ENCODE measurements at regions not wholly inside any gene's neighbourhood (a gene's known extent, or its start where the extent isn't known, plus 50 kb on each side); places are given as distances from the start of the nearest gene placed in this dataset.

DNA sequence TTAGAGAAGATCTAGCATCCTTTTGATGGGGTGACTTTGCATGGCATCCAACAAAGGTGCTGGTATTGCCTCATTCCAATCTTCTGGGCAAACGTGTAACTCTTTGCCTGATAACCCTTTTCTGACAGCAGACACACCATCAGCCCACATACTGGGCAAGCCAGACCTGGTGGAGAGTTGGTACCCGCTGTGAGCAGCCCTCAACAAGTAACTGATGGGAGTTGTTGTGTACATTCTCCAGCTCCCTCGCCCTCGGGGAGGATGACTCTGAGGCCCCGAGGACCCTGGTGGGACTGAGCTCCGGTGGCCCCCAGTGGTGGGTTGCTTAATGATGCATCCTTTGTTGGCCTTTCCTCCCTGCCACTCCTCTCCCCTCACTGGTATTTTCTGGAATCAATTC lies 102.4 kb upstream of the SLC6A11 start:
- TF ChIP-seq NFIC (IDR thresholded peaks at IDR 0.05) (no peak), EP300 (IDR thresholded peaks at IDR 0.05; ENCODE audit: borderline replicate concordance) (no peak)

DNA sequence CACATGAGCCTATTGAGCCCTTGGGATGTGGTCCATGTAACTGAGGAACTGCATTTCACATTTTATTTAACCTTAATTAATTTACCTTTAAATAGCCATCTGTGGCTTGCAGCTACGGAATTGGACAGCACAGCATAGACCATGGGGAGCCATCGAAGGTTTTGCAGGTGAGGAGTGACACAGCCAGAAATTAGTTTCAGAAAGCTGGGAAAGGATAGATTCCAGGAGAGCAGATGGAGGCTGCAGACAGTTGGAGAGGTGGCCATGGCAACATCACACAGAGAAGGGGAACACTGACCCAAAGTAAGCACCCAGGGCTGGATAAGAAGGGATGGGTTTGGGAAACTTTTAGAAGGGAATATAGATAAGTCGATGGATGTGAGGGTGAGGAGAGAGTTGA lies 100.1 kb upstream of the SLC6A11 start:
- TF ChIP-seq TEAD4 (IDR thresholded peaks at IDR 0.05) (no peak), TAF1 (IDR thresholded peaks at IDR 0.05; ENCODE audit: low read depth) (no peak), YY1 (IDR thresholded peaks at IDR 0.05; ENCODE audit: low read depth) (no peak), EGR1 (IDR thresholded peaks at IDR 0.05) (no peak), TCF12 (IDR thresholded peaks at IDR 0.05; ENCODE audit: low read depth) (no peak), FOXM1 (IDR thresholded peaks at IDR 0.05; ENCODE audit: borderline replicate concordance, low read depth) (no peak), NFIC (IDR thresholded peaks at IDR 0.05) (no peak), EP300 (IDR thresholded peaks at IDR 0.05; ENCODE audit: borderline replicate concordance) (no peak), RAD21 (IDR thresholded peaks at IDR 0.05; ENCODE audit: low read depth) (no peak)
- TF ChIP-seq, protein P1, sequence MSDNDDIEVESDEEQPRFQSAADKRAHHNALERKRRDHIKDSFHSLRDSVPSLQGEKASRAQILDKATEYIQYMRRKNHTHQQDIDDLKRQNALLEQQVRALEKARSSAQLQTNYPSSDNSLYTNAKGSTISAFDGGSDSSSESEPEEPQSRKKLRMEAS (IDR thresholded peaks at IDR 0.05): no peak
- TF ChIP-seq, protein P2, sequence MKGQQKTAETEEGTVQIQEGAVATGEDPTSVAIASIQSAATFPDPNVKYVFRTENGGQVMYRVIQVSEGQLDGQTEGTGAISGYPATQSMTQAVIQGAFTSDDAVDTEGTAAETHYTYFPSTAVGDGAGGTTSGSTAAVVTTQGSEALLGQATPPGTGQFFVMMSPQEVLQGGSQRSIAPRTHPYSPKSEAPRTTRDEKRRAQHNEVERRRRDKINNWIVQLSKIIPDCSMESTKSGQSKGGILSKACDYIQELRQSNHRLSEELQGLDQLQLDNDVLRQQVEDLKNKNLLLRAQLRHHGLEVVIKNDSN (IDR thresholded peaks at IDR 0.05): no peak

DNA sequence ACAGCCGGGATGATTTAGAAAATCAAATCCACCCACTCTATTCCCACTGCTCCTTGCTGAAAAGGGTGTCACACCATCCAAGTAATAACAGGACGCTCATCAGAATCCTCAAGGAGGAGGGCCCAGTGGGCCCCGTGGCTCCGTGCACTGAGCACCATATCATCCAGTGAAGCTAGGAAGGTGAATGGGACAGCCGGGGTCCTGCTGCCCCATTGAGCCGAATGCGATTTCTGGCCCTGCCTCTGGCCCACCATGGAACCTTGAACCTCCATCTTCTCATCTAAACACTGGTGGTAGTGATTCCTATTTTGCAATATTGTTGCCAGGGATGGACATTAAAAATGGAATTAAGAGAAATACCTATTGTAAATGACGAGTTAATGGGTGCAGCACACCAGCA lies 99.1 kb upstream of the SLC6A11 start:
- TF ChIP-seq EGR1 (IDR thresholded peaks at IDR 0.05): no peak
- TF ChIP-seq FOXM1 (IDR thresholded peaks at IDR 0.05; ENCODE audit: borderline replicate concordance, low read depth): no peak
- TF ChIP-seq, protein P3, sequence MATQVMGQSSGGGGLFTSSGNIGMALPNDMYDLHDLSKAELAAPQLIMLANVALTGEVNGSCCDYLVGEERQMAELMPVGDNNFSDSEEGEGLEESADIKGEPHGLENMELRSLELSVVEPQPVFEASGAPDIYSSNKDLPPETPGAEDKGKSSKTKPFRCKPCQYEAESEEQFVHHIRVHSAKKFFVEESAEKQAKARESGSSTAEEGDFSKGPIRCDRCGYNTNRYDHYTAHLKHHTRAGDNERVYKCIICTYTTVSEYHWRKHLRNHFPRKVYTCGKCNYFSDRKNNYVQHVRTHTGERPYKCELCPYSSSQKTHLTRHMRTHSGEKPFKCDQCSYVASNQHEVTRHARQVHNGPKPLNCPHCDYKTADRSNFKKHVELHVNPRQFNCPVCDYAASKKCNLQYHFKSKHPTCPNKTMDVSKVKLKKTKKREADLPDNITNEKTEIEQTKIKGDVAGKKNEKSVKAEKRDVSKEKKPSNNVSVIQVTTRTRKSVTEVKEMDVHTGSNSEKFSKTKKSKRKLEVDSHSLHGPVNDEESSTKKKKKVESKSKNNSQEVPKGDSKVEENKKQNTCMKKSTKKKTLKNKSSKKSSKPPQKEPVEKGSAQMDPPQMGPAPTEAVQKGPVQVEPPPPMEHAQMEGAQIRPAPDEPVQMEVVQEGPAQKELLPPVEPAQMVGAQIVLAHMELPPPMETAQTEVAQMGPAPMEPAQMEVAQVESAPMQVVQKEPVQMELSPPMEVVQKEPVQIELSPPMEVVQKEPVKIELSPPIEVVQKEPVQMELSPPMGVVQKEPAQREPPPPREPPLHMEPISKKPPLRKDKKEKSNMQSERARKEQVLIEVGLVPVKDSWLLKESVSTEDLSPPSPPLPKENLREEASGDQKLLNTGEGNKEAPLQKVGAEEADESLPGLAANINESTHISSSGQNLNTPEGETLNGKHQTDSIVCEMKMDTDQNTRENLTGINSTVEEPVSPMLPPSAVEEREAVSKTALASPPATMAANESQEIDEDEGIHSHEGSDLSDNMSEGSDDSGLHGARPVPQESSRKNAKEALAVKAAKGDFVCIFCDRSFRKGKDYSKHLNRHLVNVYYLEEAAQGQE (IDR thresholded peaks at IDR 0.05; ENCODE audit: low read depth): no peak
- no peak for TF ChIP-seq CEBPB (IDR thresholded peaks at IDR 0.05)
- no peak for TF ChIP-seq TEAD4 (IDR thresholded peaks at IDR 0.05)
- TF ChIP-seq TCF12 (IDR thresholded peaks at IDR 0.05; ENCODE audit: low read depth): no peak
- no peak for TF ChIP-seq RAD21 (IDR thresholded peaks at IDR 0.05; ENCODE audit: low read depth)

DNA sequence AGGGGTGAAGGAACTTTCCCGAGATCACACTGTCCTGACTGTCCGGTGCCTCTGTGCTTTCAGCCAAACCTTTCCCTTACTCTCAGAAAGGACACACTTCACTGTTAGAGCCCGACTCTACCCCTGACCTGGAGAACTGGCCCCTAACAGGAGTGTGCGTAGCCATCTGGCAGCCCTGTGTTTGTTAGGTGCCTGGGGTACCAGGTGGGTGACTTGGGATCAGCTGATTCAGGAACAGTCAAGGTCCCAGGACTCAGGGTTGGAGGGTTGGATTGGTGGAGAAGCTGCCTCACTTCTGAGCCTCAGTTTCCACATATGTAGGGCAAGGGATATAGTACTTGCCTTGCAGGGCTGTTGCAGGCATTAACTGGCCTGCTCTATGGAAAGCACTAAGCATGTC lies 98.3 kb upstream of the SLC6A11 start:
- TF ChIP-seq ZBTB7A (IDR thresholded peaks at IDR 0.05; ENCODE audit: low read depth): no peak
- TF ChIP-seq NFIC (IDR thresholded peaks at IDR 0.05): no peak
- no peak for TF ChIP-seq CEBPB (IDR thresholded peaks at IDR 0.05)
- TF ChIP-seq EGR1 (IDR thresholded peaks at IDR 0.05): no peak
- TF ChIP-seq, protein P2 (IDR thresholded peaks at IDR 0.05): no peak
- no peak for TF ChIP-seq TAF1 (IDR thresholded peaks at IDR 0.05; ENCODE audit: low read depth)
- no peak for TF ChIP-seq FOXM1 (IDR thresholded peaks at IDR 0.05; ENCODE audit: borderline replicate concordance, low read depth)
- TF ChIP-seq, protein P3 (IDR thresholded peaks at IDR 0.05; ENCODE audit: low read depth): no peak
- TF ChIP-seq, protein P1 (IDR thresholded peaks at IDR 0.05): no peak
- no peak for TF ChIP-seq RAD21 (IDR thresholded peaks at IDR 0.05; ENCODE audit: low read depth)
- no peak for TF ChIP-seq TCF12 (IDR thresholded peaks at IDR 0.05; ENCODE audit: low read depth)
- no peak for TF ChIP-seq TEAD4 (IDR thresholded peaks at IDR 0.05)
- no peak for TF ChIP-seq CREB1 (IDR thresholded peaks at IDR 0.05; ENCODE audit: low read depth)
- TF ChIP-seq EP300 (IDR thresholded peaks at IDR 0.05; ENCODE audit: borderline replicate concordance): no peak
- TF ChIP-seq YY1 (IDR thresholded peaks at IDR 0.05; ENCODE audit: low read depth): no peak

DNA sequence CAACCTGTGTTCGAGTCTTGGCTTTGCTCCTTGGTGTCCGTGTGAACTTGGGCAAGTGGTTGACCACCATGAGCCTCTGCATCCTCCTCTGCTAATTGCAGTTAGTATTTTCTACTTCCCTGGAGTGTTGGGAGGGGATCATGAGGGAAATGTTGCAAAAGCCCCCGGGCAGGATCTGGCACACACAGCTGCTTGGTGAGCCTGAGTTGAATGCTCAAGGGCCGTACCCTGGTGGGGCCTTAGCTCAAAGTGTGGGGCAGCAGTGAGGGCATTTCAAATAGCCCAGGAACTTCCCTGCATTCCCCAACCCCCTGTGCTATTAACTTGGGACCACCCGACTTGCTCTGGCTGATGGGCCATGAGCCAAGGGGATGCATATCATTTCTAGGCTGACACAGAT lies 94.9 kb upstream of the SLC6A11 start:
- no peak for TF ChIP-seq CREB1 (IDR thresholded peaks at IDR 0.05; ENCODE audit: low read depth)
- TF ChIP-seq TEAD4 (IDR thresholded peaks at IDR 0.05): no peak
- no peak for TF ChIP-seq TAF1 (IDR thresholded peaks at IDR 0.05; ENCODE audit: low read depth)

DNA sequence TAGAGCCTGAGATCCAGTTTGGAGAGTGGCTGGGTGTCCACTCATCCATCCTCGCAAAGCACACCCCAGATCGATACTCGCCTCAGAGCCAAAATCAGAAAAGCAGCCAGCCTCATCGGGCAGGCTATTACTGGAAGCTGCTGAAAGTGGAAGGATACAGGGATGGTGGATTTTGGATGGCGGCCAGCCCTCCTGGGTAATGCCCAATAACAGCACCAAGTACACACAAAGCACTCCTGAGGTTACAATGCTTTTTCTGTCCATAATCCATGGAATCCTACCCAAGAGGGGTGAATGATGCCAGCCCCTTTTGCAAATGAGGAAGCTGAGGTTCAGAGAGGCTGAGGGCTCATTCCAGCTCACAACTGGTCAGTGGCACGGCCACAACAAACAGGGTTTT lies 93.1 kb upstream of the SLC6A11 start:
- TF ChIP-seq TCF12 (IDR thresholded peaks at IDR 0.05; ENCODE audit: low read depth) (no peak), TAF1 (IDR thresholded peaks at IDR 0.05; ENCODE audit: low read depth) (no peak), YY1 (IDR thresholded peaks at IDR 0.05; ENCODE audit: low read depth) (no peak), NFIC (IDR thresholded peaks at IDR 0.05) (no peak), EP300 (IDR thresholded peaks at IDR 0.05; ENCODE audit: borderline replicate concordance) (no peak), ZBTB7A (IDR thresholded peaks at IDR 0.05; ENCODE audit: low read depth) (no peak), CEBPB (IDR thresholded peaks at IDR 0.05) (no peak), FOXM1 (IDR thresholded peaks at IDR 0.05; ENCODE audit: borderline replicate concordance, low read depth) (no peak), CREB1 (IDR thresholded peaks at IDR 0.05; ENCODE audit: low read depth) (no peak), EGR1 (IDR thresholded peaks at IDR 0.05) (no peak), RAD21 (IDR thresholded peaks at IDR 0.05; ENCODE audit: low read depth) (no peak), TEAD4 (IDR thresholded peaks at IDR 0.05) (no peak)
- TF ChIP-seq, protein P1 (IDR thresholded peaks at IDR 0.05): no peak
- TF ChIP-seq, protein P2 (IDR thresholded peaks at IDR 0.05): no peak
- TF ChIP-seq, protein P3 (IDR thresholded peaks at IDR 0.05; ENCODE audit: low read depth): no peak
